ENCODE measurements at regions not wholly inside any gene's neighbourhood (a gene's known extent, or its start where the extent isn't known, plus 50 kb on each side); places are given as distances from the start of the nearest gene placed in this dataset.
"Not testable (repeated sequence)": the region's sequence is repeated elsewhere in the genome, so short reads cannot be mapped to it uniquely, and the experiment has no call there.

DNA sequence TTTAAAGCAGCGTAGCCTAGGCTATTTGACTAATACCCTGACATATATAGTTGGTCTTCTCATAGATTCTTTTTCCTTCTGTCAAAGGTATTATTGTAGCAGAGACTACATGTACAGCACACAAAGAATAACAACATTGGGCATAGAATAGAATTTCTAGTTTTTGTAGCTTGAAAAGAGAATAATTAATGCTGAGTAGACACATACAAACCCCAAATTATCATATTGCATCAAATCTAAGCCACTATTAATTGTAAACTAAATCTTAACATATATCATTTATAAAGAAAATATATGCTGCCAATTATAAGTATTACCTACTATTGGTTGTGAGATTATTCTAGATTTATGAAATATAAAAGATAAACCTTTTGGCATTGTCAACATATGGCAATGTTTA lies 574.5 kb downstream of the SLCO4C1 start:
- no peak for DNase-seq

- no peak for DNase-seq
These were observed 576.1 kb downstream of the SLCO4C1 start for GRCh38 chr5:101720033-101720432.

DNA sequence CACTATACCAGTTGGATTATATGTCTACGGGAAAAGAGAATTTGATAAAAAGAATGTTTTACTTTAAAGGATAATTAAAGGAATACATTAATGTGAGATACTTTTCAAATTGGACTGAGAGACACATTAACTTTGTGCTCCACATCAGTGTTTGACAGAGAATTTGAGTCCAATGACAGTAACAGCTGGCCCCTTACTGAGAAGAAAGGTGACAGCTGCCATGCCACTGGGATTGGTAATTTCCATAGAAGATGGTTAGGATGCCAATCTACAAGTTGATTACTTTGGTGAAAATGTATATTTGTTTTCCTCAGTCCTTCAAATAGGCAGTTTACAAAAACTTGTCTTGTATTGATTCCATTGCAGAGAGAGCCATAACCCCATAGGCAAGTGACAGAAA lies 578.4 kb downstream of the SLCO4C1 start:
- no peak for DNase-seq

DNA sequence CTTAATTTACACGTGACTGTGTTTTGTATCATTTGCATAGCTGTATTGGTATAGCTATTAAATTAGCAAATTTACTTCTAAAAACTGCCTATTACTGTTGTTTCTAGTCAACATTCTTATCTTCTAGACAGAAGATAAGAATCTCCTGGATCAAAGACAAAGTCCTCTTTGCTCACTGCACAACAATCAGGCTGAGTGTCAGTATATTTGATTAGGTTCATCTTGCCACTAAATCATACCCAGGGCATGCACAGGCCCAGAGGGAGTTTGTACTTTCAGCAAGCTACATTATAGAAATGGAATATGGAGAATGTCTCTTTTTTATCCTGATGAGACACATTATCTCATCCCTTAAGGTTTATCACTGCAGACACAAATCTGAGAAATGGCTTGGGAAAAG lies 579.1 kb downstream of the SLCO4C1 start:
- no peak for DNase-seq

- DNase-seq: not testable (repeated sequence)
These were observed 580.3 kb downstream of the SLCO4C1 start for GRCh38 chr5:101715790-101716189.

GRCh38 chr5:101689306-101689705 lies 606.8 kb downstream of the SLCO4C1 start:
- DNase-seq: no peak

DNA sequence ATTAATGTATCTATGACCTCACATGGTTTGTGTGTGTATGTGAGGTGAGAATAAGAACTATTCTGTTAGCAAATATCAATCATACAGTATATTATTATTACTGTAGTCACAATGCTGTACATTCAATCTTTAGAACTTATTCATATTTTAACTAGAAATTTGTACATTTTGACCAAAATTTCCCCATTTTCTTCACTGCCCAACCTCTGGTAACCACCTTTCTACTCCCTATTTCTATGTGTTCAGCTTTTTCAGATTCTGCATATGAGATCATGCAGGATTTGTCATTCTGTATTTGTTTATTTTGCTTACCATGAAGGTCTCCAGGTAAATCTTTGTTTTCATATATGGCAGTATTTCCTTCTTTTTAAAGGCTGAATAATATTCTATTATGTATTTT lies 607.9 kb downstream of the SLCO4C1 start:
- no peak for DNase-seq

GRCh38 chr5:101687349-101687985 lies 608.6 kb downstream of the SLCO4C1 start:
- DNase-seq: no peak

- no peak for DNase-seq
These were observed 609.4 kb downstream of the SLCO4C1 start for GRCh38 chr5:101686536-101687157.

DNA sequence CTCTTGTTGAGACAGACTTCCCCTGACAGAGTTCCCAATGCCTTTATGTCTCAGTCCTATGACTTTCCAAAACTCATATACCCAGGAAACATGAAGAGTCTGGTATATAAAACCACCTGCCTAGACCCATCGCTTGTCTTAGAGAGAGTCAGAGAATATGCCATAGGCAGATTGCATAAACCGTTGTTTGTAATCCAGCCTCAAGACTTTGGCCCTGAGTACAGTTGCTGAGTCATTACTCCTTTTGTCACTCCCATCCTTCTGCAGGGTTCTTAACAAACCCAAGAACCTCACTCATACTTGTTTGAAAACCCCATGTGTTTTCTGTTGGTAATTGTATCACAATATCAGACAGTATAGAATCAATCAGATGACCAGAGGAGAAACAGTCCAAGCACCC lies 616.3 kb downstream of the SLCO4C1 start:
- no peak for DNase-seq

DNA sequence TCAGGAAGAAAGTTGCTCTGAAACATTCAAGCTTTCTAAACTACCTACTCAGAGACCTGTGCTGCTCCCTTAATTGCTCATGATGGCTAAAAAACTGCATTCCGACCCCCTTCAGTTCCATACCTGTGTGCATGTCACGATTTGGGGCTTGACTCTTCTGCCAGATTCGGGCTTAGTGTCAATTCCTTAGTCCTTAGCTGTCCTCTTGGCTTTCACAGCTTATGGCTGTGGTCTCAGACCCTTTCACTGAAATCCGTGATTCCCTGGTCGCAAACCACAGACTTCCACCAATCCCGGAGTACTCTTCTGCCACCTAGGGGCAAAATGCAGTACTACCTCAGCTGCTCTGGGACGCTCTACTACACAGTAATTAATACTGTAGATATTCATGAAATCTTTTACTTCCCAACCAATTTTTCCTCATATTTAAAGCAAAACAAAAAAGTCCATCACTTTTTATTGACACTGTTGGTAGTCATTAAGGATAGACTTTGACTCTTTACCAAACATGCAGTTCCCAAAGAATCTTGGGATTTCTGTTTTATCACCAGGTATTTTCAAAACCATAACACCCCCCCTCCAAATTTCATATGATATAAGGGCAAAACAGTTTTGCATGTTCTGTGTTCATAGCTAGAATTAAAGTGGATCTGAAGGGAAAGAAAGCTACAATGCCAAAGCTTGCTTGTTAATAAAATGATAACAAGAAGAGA lies 617.4 kb downstream of the SLCO4C1 start:
- DNase-seq: no peak

GRCh38 chr5:101677961-101678360 lies 618.1 kb downstream of the SLCO4C1 start:
- no peak for DNase-seq

DNA sequence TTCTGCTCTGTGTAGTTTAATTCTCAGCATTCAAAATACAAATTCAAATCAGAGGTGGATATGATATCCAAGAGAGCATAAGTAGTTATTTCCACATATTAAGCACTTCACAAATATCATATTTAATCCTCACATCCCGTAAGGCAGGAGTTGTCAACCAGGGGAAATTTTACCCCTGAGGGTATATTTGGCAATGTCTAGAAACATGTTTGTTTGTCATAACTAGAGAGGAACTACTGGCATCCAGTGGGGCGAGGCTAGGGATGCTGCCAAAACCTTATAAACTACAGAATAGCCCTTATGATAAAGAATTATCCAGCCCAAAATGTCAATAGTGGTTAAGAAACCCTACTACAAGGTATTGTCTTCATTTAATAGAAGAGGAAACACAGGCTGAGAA lies 619.4 kb downstream of the SLCO4C1 start:
- no peak for DNase-seq

DNA sequence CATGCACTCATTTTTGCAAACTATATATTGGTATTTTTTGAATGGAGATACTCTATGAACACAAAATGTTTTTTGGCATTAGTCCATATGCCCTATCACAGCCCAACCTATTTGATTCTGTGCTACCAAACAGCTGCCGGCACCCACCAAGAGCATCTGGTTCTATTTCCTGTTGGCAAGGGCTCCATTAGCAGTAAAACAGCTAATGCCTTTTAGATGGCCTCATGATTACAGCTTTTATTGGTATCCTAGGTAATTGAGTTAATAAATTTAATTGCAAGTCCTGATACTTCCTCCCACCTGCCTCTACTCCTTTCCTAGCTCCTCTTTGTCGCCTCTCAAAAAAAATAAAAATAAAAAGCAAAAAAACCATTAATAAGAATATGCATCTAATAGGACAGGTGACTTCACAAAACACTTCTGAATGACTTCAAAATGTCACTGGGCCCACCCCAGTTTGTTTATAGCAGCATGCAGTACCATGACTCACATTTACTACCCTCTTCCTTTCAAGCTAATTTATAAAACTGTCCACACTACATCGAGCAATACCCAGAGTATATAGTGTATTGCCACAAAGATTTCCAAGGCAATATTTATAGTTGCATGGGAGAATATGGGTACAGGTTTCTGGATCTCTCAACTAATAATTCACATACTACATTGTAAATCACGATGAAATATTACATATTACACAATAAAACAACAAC lies 620.4 kb downstream of the SLCO4C1 start:
- no peak for DNase-seq

GRCh38 chr5:101673120-101673519 lies 623.0 kb downstream of the SLCO4C1 start:
- no peak for DNase-seq

GRCh38 chr5:101664071-101664791 lies 631.9 kb downstream of the SLCO4C1 start:
- DNase-seq: no peak

- DNase-seq: no peak
These were observed 632.5 kb downstream of the SLCO4C1 start for GRCh38 chr5:101663543-101663942.

GRCh38 chr5:101662263-101662662 lies 633.8 kb downstream of the SLCO4C1 start:
- DNase-seq: no peak

GRCh38 chr5:101658433-101658832 lies 637.7 kb downstream of the SLCO4C1 start:
- DNase-seq: no peak

- no peak for DNase-seq
These were observed 642.1 kb downstream of the SLCO4C1 start for GRCh38 chr5:101653996-101654395.

- no peak for DNase-seq
These were observed 648.2 kb downstream of the SLCO4C1 start for GRCh38 chr5:101647861-101648260.

- no peak for DNase-seq
These were observed 652.3 kb downstream of the SLCO4C1 start for GRCh38 chr5:101643794-101644193.

DNA sequence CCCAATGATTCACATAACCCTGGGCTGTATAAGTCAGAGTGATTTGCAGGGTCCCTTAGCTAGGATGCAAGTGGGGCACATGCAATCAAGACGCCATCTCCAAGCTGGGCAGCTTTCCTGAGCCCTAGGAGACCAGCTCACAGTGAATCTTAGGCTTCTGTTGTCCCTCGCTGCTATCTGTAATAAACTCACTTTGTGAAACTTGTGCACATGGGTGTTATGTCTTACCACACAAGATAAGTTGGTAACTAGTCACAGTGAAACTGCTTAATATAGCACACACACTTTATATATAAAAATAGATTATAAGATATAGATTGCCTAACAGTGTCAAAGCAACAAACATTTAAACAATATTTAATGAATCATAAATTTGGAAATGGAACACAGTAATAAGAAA lies 658.5 kb downstream of the SLCO4C1 start:
- no peak for DNase-seq
